ENCODE measurements at regions not wholly inside any gene's neighbourhood (a gene's known extent, or its start where the extent isn't known, plus 50 kb on each side); places are given as distances from the start of the nearest gene placed in this dataset.

DNA sequence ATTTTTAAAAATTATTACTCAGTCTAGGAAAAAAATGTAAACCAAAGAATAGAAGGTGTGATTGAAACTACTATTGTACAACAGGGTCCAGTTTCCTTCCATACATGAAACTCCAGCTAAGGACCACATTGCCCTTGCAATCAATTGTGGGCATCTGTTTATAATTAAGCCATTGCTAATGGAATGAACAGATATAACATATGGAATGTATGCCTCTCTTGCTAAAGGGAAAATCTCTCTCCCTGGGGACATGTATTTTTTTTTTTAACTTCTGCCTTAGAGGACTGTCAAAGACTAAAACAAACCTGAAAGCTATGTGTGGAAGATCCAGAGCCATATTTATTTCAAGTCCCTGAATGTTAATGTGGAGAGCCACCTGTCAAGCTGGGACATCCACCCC, 336.8 kb upstream of the MANEA start:
- in situ Hi-C loops (cut with MboI), result no loop called here
- intact Hi-C loops (cut with micrococcal nuclease), result no loop called here
- TF ChIP-seq, protein P1, sequence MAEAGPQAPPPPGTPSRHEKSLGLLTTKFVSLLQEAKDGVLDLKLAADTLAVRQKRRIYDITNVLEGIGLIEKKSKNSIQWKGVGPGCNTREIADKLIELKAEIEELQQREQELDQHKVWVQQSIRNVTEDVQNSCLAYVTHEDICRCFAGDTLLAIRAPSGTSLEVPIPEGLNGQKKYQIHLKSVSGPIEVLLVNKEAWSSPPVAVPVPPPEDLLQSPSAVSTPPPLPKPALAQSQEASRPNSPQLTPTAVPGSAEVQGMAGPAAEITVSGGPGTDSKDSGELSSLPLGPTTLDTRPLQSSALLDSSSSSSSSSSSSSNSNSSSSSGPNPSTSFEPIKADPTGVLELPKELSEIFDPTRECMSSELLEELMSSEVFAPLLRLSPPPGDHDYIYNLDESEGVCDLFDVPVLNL (CRISPR knock-in tag; IDR thresholded peaks at IDR 0.05; ENCODE audit: low read depth), result no peak
- TF ChIP-seq ZNF3 (CRISPR knock-in tag; IDR thresholded peaks at IDR 0.05), result no peak
- TF ChIP-seq STAT5A (IDR thresholded peaks at IDR 0.05; ENCODE audit: borderline replicate concordance, low read length), result no peak
- TF ChIP-seq BRD9 (IDR thresholded peaks at IDR 0.05; ENCODE audit: low read depth, partially characterized antibody), result no peak
- TF ChIP-seq ZNF197 (CRISPR knock-in tag; IDR thresholded peaks at IDR 0.05; ENCODE audit: low read depth), result no peak
- TF ChIP-seq ZNF431 (CRISPR knock-in tag; IDR thresholded peaks at IDR 0.05), result no peak
- no peak for TF ChIP-seq CBFB (CRISPR knock-in tag; IDR thresholded peaks at IDR 0.05)
- no peak for TF ChIP-seq ZNF140 (CRISPR knock-in tag; IDR thresholded peaks at IDR 0.05)
- no peak for TF ChIP-seq SMARCA5 (IDR thresholded peaks at IDR 0.05)
- no peak for TF ChIP-seq ZMIZ1 (IDR thresholded peaks at IDR 0.05; ENCODE audit: low read depth in 2 of 2, low read length in 2 of 2)
- TF ChIP-seq, protein P2, sequence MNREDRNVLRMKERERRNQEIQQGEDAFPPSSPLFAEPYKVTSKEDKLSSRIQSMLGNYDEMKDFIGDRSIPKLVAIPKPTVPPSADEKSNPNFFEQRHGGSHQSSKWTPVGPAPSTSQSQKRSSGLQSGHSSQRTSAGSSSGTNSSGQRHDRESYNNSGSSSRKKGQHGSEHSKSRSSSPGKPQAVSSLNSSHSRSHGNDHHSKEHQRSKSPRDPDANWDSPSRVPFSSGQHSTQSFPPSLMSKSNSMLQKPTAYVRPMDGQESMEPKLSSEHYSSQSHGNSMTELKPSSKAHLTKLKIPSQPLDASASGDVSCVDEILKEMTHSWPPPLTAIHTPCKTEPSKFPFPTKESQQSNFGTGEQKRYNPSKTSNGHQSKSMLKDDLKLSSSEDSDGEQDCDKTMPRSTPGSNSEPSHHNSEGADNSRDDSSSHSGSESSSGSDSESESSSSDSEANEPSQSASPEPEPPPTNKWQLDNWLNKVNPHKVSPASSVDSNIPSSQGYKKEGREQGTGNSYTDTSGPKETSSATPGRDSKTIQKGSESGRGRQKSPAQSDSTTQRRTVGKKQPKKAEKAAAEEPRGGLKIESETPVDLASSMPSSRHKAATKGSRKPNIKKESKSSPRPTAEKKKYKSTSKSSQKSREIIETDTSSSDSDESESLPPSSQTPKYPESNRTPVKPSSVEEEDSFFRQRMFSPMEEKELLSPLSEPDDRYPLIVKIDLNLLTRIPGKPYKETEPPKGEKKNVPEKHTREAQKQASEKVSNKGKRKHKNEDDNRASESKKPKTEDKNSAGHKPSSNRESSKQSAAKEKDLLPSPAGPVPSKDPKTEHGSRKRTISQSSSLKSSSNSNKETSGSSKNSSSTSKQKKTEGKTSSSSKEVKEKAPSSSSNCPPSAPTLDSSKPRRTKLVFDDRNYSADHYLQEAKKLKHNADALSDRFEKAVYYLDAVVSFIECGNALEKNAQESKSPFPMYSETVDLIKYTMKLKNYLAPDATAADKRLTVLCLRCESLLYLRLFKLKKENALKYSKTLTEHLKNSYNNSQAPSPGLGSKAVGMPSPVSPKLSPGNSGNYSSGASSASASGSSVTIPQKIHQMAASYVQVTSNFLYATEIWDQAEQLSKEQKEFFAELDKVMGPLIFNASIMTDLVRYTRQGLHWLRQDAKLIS (CRISPR knock-in tag; IDR thresholded peaks at IDR 0.05), result no peak

More for the DNA sequence above, 336.8 kb upstream of the MANEA start:
- H3K4me1 ChIP-seq (replicated peaks in 1 of 2; ENCODE audit: control insufficient read depth in 2 of 2, insufficient read depth in 2 of 2, low read length in 2 of 2), result no peaks in the 10 kb centered on the region
- no peaks in the 10 kb centered on the region for H3K9me1 ChIP-seq (ENCODE audit: control insufficient read depth, insufficient read depth, low read length)
- H3K9me3 ChIP-seq (replicated peaks; ENCODE audit: control insufficient read depth, insufficient read depth, low read depth, low read length), result no peaks in the 10 kb centered on the region
- no peaks in the 10 kb centered on the region for H3K36me3 ChIP-seq (ENCODE audit: control insufficient read depth, insufficient read depth, low read length)
- no peak overlapping the region for H3K4me3 ChIP-seq
- CTCF ChIA-PET (ENCODE audit: low intra/inter-chr PET ratio), result no interaction called here
- BruUV-seq (replicated peaks), result no TSS peak
- ATAC-seq (no peak), DNase-seq (ENCODE audit: extremely low read depth in 1 of 4, low spot score in 3 of 4) (no peak), FAIRE-seq (no peak)
- POLR2A ChIA-PET, result no interaction called here
- no peaks in the 10 kb centered on the region for H3K79me2 ChIP-seq (ENCODE audit: control insufficient read depth, insufficient read depth, low read length)
- H3K27me3 ChIP-seq (ENCODE audit: control insufficient read depth in 2 of 2, insufficient read depth in 2 of 2, low read length in 2 of 2), result no peaks in the 10 kb centered on the region
- no peak overlapping the region for H3K9ac ChIP-seq (ENCODE audit: insufficient read depth in 1 of 2, low read depth in 2 of 2, low read length in 2 of 2)
- H2AFZ ChIP-seq (ENCODE audit: low read depth, low read length), result no peak overlapping the region
- no peak overlapping the region for H3K27ac ChIP-seq (ENCODE audit: extremely low read depth, low read depth, low read length)
- H3K4me2 ChIP-seq (ENCODE audit: insufficient read depth, low read length), result no peak overlapping the region
- H4K20me1 ChIP-seq (replicated peaks; ENCODE audit: control insufficient read depth, insufficient read depth, low read length), result no peaks in the 10 kb centered on the region
